GM19324 (cell line): ENCODE measurements at regions not wholly inside any gene's neighbourhood (a gene's known extent, or its start where the extent isn't known, plus 50 kb on each side); places are given as distances from the start of the nearest gene placed in this dataset.
"Not testable (repeated sequence)": the region's sequence is repeated elsewhere in the genome, so short reads cannot be mapped to it uniquely, and the experiment has no call there.

ENCODE experiments used
- ATAC-seq: cut with Tn5 transposase; IDR thresholded peaks from one replicate; pipeline ENCODE4 v1.9.1; 2021; ENCODE audit warnings: mild to moderate bottlenecking, moderate library complexity; ENCODE audit not compliant: unreplicated experiment, low FRiP score

- no peak for ATAC-seq
These were observed 267.1 kb upstream of the ASIC2 start for GRCh38 chr17:33560165-33560564.

GRCh38 chr17:33560871-33561270 lies 267.8 kb upstream of the ASIC2 start:
- no peak for ATAC-seq

- ATAC-seq = no peak
These were observed 268.7 kb upstream of the ASIC2 start for GRCh38 chr17:33561569-33562334.

GRCh38 chr17:33562792-33563191 lies 269.7 kb upstream of the ASIC2 start:
- ATAC-seq = no peak

- no peak for ATAC-seq
These were observed 271.1 kb upstream of the ASIC2 start for GRCh38 chr17:33564146-33564545.

- no peak for ATAC-seq
These were observed 274.1 kb upstream of the ASIC2 start for GRCh38 chr17:33567223-33567622.

GRCh38 chr17:33572615-33573014 lies 279.5 kb upstream of the ASIC2 start:
- no peak for ATAC-seq

- ATAC-seq = no peak
These were observed 281.9 kb upstream of the ASIC2 start for GRCh38 chr17:33574942-33575445.

GRCh38 chr17:33579740-33580139 lies 286.6 kb upstream of the ASIC2 start:
- not testable (repeated sequence) for ATAC-seq

GRCh38 chr17:33580215-33580614 lies 287.1 kb upstream of the ASIC2 start:
- ATAC-seq = no peak

GRCh38 chr17:33582661-33583060 lies 289.6 kb upstream of the ASIC2 start:
- no peak for ATAC-seq

GRCh38 chr17:33583518-33584417 lies 290.7 kb upstream of the ASIC2 start:
- ATAC-seq = no peak

- no peak for ATAC-seq
These were observed 300.9 kb upstream of the ASIC2 start for GRCh38 chr17:33593991-33594390.

- ATAC-seq = no peak
These were observed 302.7 kb upstream of the ASIC2 start for GRCh38 chr17:33595828-33596227.

- ATAC-seq = no peak
These were observed 303.8 kb upstream of the ASIC2 start for GRCh38 chr17:33596899-33597298.

GRCh38 chr17:33598797-33599196 lies 305.7 kb upstream of the ASIC2 start:
- no peak for ATAC-seq

- no peak for ATAC-seq
These were observed 309.9 kb upstream of the ASIC2 start for GRCh38 chr17:33602981-33603380.

- no peak for ATAC-seq
These were observed 310.7 kb upstream of the ASIC2 start for GRCh38 chr17:33603789-33604188.

- ATAC-seq = no peak
These were observed 318.4 kb upstream of the ASIC2 start for GRCh38 chr17:33611532-33611931.

GRCh38 chr17:33615861-33616260 lies 322.8 kb upstream of the ASIC2 start:
- no peak for ATAC-seq

GRCh38 chr17:33623841-33624240 lies 330.7 kb upstream of the ASIC2 start:
- ATAC-seq = no peak
